ENCODE measurements at regions not wholly inside any gene's neighbourhood (a gene's known extent, or its start where the extent isn't known, plus 50 kb on each side); places are given as distances from the start of the nearest gene placed in this dataset.
"Not testable (repeated sequence)": the region's sequence is repeated elsewhere in the genome, so short reads cannot be mapped to it uniquely, and the experiment has no call there.

- H3K27ac Mint-ChIP-seq (ENCODE audit: unreplicated experiment) = peak overlapping the region; percentile 32
- peaks cover 5% of the 10 kb centered on the region for H3K36me3 Mint-ChIP-seq (ENCODE audit: low read depth)
- DNase-seq (ENCODE audit: low spot score) = no peak
- no peaks in the 10 kb centered on the region for H3K9me3 Mint-ChIP-seq (ENCODE audit: low read depth)
- H3K27me3 Mint-ChIP-seq (ENCODE audit: low read depth) = peaks cover 9% of the 10 kb centered on the region
- no peak for TF ChIP-seq CTCF (IDR thresholded peaks at IDR 0.05)
- H3K4me1 Mint-ChIP-seq (ENCODE audit: low read depth) = peaks cover 33% of the 10 kb centered on the region
- peak overlapping the region; percentile 69 for H3K4me3 Mint-ChIP-seq (ENCODE audit: unreplicated experiment)
These were observed 119.9 kb upstream of the SMURF2 start for GRCh38 chr17:64781810-64782555.

GRCh38 chr17:64781014-64781756 lies 119.1 kb upstream of the SMURF2 start:
- no peak overlapping the region for H3K27ac Mint-ChIP-seq (ENCODE audit: unreplicated experiment)
- DNase-seq (ENCODE audit: low spot score) = no peak
- peaks cover 35% of the 10 kb centered on the region for H3K4me1 Mint-ChIP-seq (ENCODE audit: low read depth)
- peaks cover 2% of the 10 kb centered on the region for H3K36me3 Mint-ChIP-seq (ENCODE audit: low read depth)
- no peak for TF ChIP-seq CTCF (IDR thresholded peaks at IDR 0.05)
- H3K9me3 Mint-ChIP-seq (ENCODE audit: low read depth) = no peaks in the 10 kb centered on the region
- peaks cover 9% of the 10 kb centered on the region for H3K27me3 Mint-ChIP-seq (ENCODE audit: low read depth)
- H3K4me3 Mint-ChIP-seq (ENCODE audit: unreplicated experiment) = peak overlapping the region; percentile 69

- peaks cover 2% of the 10 kb centered on the region for H3K36me3 Mint-ChIP-seq (ENCODE audit: low read depth)
- no peak overlapping the region for H3K27ac Mint-ChIP-seq (ENCODE audit: unreplicated experiment)
- DNase-seq (ENCODE audit: low spot score) = no peak
- H3K27me3 Mint-ChIP-seq (ENCODE audit: low read depth) = peaks cover 9% of the 10 kb centered on the region
- peaks cover 35% of the 10 kb centered on the region for H3K4me1 Mint-ChIP-seq (ENCODE audit: low read depth)
- H3K9me3 Mint-ChIP-seq (ENCODE audit: low read depth) = no peaks in the 10 kb centered on the region
- no peak for TF ChIP-seq CTCF (IDR thresholded peaks at IDR 0.05)
- H3K4me3 Mint-ChIP-seq (ENCODE audit: unreplicated experiment) = peak overlapping the region; percentile 69
These were observed 118.2 kb upstream of the SMURF2 start for GRCh38 chr17:64780096-64781013.

- no peak overlapping the region for H3K27ac Mint-ChIP-seq (ENCODE audit: unreplicated experiment)
- peaks cover 9% of the 10 kb centered on the region for H3K27me3 Mint-ChIP-seq (ENCODE audit: low read depth)
- peak overlapping the region; percentile 48 for H3K4me3 Mint-ChIP-seq (ENCODE audit: unreplicated experiment)
- no peaks in the 10 kb centered on the region for H3K36me3 Mint-ChIP-seq (ENCODE audit: low read depth)
- TF ChIP-seq CTCF (IDR thresholded peaks at IDR 0.05) = no peak
- H3K9me3 Mint-ChIP-seq (ENCODE audit: low read depth) = no peaks in the 10 kb centered on the region
- H3K4me1 Mint-ChIP-seq (ENCODE audit: low read depth) = peaks cover 35% of the 10 kb centered on the region
- no peak for DNase-seq (ENCODE audit: low spot score)
These were observed 117.4 kb upstream of the SMURF2 start for GRCh38 chr17:64779376-64780095.

GRCh38 chr17:64779098-64779375 lies 116.9 kb upstream of the SMURF2 start:
- not testable (repeated sequence) for DNase-seq (ENCODE audit: low spot score); H3K27me3 Mint-ChIP-seq (ENCODE audit: low read depth); H3K9me3 Mint-ChIP-seq (ENCODE audit: low read depth); H3K36me3 Mint-ChIP-seq (ENCODE audit: low read depth); H3K27ac Mint-ChIP-seq (ENCODE audit: unreplicated experiment)
- Mint-ChIP-seq H3K4me3 (ENCODE audit: unreplicated experiment) (peak overlapping the region; percentile 44), H3K4me1 (ENCODE audit: low read depth) (peaks cover 35% of the 10 kb centered on the region)
